Thyroid gland (tissue), 4 donors: ENCODE measurements at regions not wholly inside any gene's neighbourhood (a gene's known extent, or its start where the extent isn't known, plus 50 kb on each side); places are given as distances from the start of the nearest gene placed in this dataset.

Source experiments
- DNase-seq, 2 donors: peaks; one replicate each; pipeline ENCODE4 v3.0.0-alpha.2; 2019
- H3K27ac ChIP-seq, 3 donors: fragments of 200-600 bp; sonication (generic); 1 replicate in 2 of 3; 2 replicates in 1 of 3; pipeline ENCODE4 v1.5.1; 2016 to 2019; ENCODE audit warnings: mild to moderate bottlenecking in 1 of 3, moderate library complexity in 1 of 3
- H3K27me3 ChIP-seq: fragments of 200-600 bp; sonication (generic); one replicate; pipeline ENCODE4 v1.5.1; 2019
- H3K36me3 ChIP-seq, 2 donors: fragments of 200-600 bp; sonication (generic); one replicate each; pipeline ENCODE4 v1.5.1; 2016 to 2019
- H3K4me1 ChIP-seq, 2 donors: fragments of 200-600 bp; sonication (generic); one replicate each; pipeline ENCODE4 v1.5.1; 2017 to 2019
- H3K4me3 ChIP-seq, 3 donors: fragments of 200-600 bp; sonication (generic); replicated peaks in 1 of 3; 1 replicate in 2 of 3; 2 replicates in 1 of 3; pipeline ENCODE4 v1.5.1; 2016; ENCODE audit warnings: mild to moderate bottlenecking in 1 of 3
- H3K9me3 ChIP-seq: fragments of 200-600 bp; sonication (generic); one replicate; pipeline ENCODE4 v1.5.1; 2017
- CTCF ChIP-seq, 6 experiments: fragments of 200-600 bp in 3 of 6; fragments of 450-650 bp in 3 of 6; sonication (generic) in 3 of 6; IDR thresholded peaks; one replicate each; pipeline ENCODE4 v1.5.1; 2016 to 2019; ENCODE audit warnings: antibody characterized with exemption in 6 of 6, mild to moderate bottlenecking in 2 of 6, inconsistent platforms in 1 of 6, moderate library complexity in 1 of 6
- POLR2A ChIP-seq, 2 donors: fragments of 450-650 bp; IDR thresholded peaks; one replicate each; pipeline ENCODE4 v1.6.1; 2017; ENCODE audit warnings: antibody characterized with exemption in 2 of 2, mild to moderate bottlenecking in 2 of 2, moderate library complexity in 1 of 2
- WGBS, 2 donors: methylation state at CpG; one replicate each; pipeline ENCODE4 v1.1.5; 2017; 5-methylcytosine and 5-hydroxymethylcytosine counted together
- intact Hi-C: fragments of 100-400 bp; cut with DNase I; formaldehyde crosslinking; loops from one replicate; pipeline ENCODE4 v1.15.1; 2023

GRCh38 chr10:125329056-125329455, 168.7 kb upstream of the CTBP2 start:
- Histone ChIP-seq H3K27me3 (no peaks in the 10 kb centered on the region), H3K36me3 (no peaks in the 10 kb centered on the region), H3K9me3 (no peaks in the 10 kb centered on the region), H3K4me1 (no peaks in the 10 kb centered on the region), H3K27ac (no peak overlapping the region), H3K4me3 (no peak overlapping the region)
- TF ChIP-seq CTCF (IDR thresholded peaks at IDR 0.05) (no peak), POLR2A (IDR thresholded peaks at IDR 0.05) (no peak)
- DNase-seq: no peak
- intact Hi-C loops: no loop called here
- 71 to 84% methylated on average over 6 of the region's 6 CpGs for WGBS, 2 donors

GRCh38 chr10:125325326-125325725, 165.0 kb upstream of the CTBP2 start:
- TF ChIP-seq CTCF (IDR thresholded peaks at IDR 0.05) (no peak), POLR2A (IDR thresholded peaks at IDR 0.05) (no peak)
- H3K4me3 ChIP-seq: no peak overlapping the region
- H3K27me3 ChIP-seq: no peaks in the 10 kb centered on the region
- 67 to 76% methylated on average over 3 of the region's 3 CpGs for WGBS, 2 donors
- no peak for DNase-seq
- intact Hi-C loops: no loop called here
- no peaks in the 10 kb centered on the region for H3K9me3 ChIP-seq
- H3K27ac ChIP-seq: no peak overlapping the region
- no peaks in the 10 kb centered on the region for H3K4me1 ChIP-seq
- no peaks in the 10 kb centered on the region for H3K36me3 ChIP-seq

- no peak for DNase-seq
- Histone ChIP-seq H3K9me3 (no peaks in the 10 kb centered on the region), H3K27me3 (no peaks in the 10 kb centered on the region), H3K27ac (no peak overlapping the region), H3K4me1 (no peaks in the 10 kb centered on the region), H3K4me3 (no peak overlapping the region), H3K36me3 (no peaks in the 10 kb centered on the region)
- 61% methylated on average over 3 of the region's 3 CpGs for WGBS, 2 donors
- intact Hi-C loops: no loop called here
- TF ChIP-seq POLR2A (IDR thresholded peaks at IDR 0.05) (no peak), CTCF (IDR thresholded peaks at IDR 0.05) (no peak)
Measured at GRCh38 chr10:125316436-125316835, 156.1 kb upstream of the CTBP2 start.

GRCh38 chr10:125300937-125301336, 140.6 kb upstream of the CTBP2 start:
- H3K4me1 ChIP-seq: no peaks in the 10 kb centered on the region
- no peak for DNase-seq
- H3K36me3 ChIP-seq: no peaks in the 10 kb centered on the region
- intact Hi-C loops: no loop called here
- TF ChIP-seq CTCF (IDR thresholded peaks at IDR 0.05): no peak
- no peak for TF ChIP-seq POLR2A (IDR thresholded peaks at IDR 0.05)
- no peak overlapping the region for H3K4me3 ChIP-seq
- no peak overlapping the region for H3K27ac ChIP-seq
- WGBS, 2 donors: 74 to 75% methylated on average over 2 of the region's 2 CpGs
- no peaks in the 10 kb centered on the region for H3K27me3 ChIP-seq
- H3K9me3 ChIP-seq: no peaks in the 10 kb centered on the region

GRCh38 chr10:125299461-125299860, 139.1 kb upstream of the CTBP2 start:
- WGBS, 2 donors: 51 to 62% methylated on average over 2 of the region's 2 CpGs
- TF ChIP-seq POLR2A (IDR thresholded peaks at IDR 0.05) (no peak), CTCF (IDR thresholded peaks at IDR 0.05) (no peak)
- Histone ChIP-seq H3K27ac (no peak overlapping the region), H3K9me3 (no peaks in the 10 kb centered on the region), H3K4me1 (no peaks in the 10 kb centered on the region), H3K4me3 (no peak overlapping the region), H3K36me3 (no peaks in the 10 kb centered on the region), H3K27me3 (no peaks in the 10 kb centered on the region)
- intact Hi-C loops: no loop called here
- DNase-seq: no peak
